B cell (primary cell): ENCODE measurements at regions not wholly inside any gene's neighbourhood (a gene's known extent, or its start where the extent isn't known, plus 50 kb on each side); places are given as distances from the start of the nearest gene placed in this dataset.

Experiments used
- ATAC-seq: fragments of 200-7000 bp; cut with Tn5 transposase; one replicate; pipeline ENCODE4 v1.10.0; 2021; ENCODE audit warnings: low read depth, mild to moderate bottlenecking, moderate number of reproducible peaks, moderate library complexity
- CTCF ChIA-PET: fragments of 350-600 bp; sonication (Branson Sonifier 250); formaldehyde crosslinking; loops from one replicate; lab custom pipeline; 2021; ENCODE audit warnings: antibody characterized with exemption, inconsistent platforms; lab: Charles Lee
- POLR2A ChIA-PET: fragments of 350-600 bp; sonication (Branson Sonifier 250); formaldehyde crosslinking; loops from one replicate; lab custom pipeline; 2021; ENCODE audit warnings: antibody characterized with exemption; lab: Charles Lee
- DNase-seq: peaks from one replicate; pipeline ENCODE4 v3.0.0; 2013
- H2AFZ ChIP-seq: 2 replicates; pipeline ENCODE4 v1.6.1; 2012; ENCODE audit warnings: mild to moderate bottlenecking, low read depth, low read length; ENCODE audit not compliant: insufficient read depth, poor library complexity, severe bottlenecking
- H3K27ac ChIP-seq, 2 donors: 1 replicate in 1 of 2; 2 replicates in 1 of 2; pipeline ENCODE4 v1.5.1; 2012 to 2013; ENCODE audit warnings: low read length in 2 of 2, mild to moderate bottlenecking in 2 of 2, moderate library complexity in 1 of 2
- H3K27me3 ChIP-seq, 4 experiments: fragments of 200-600 bp in 1 of 4; sonication (generic) in 1 of 4; replicated peaks in 1 of 4; 1 replicate in 2 of 4; 2 replicates in 2 of 4; pipeline versions ENCODE4 v1.6.1 to v1.7.0; 2013 to 2016; ENCODE audit warnings: low read length in 3 of 4, mild to moderate bottlenecking in 2 of 4, mixed read lengths in 1 of 4, moderate library complexity in 1 of 4; ENCODE audit not compliant: insufficient read depth in 4 of 4, control insufficient read depth in 3 of 4; ENCODE audit errors: control extremely low read depth in 1 of 4
- H3K36me3 ChIP-seq, 2 experiments: replicated peaks in 1 of 2; 1 replicate in 1 of 2; 2 replicates in 1 of 2; pipeline versions ENCODE4 v1.6.1 to v1.7.1; 2013; ENCODE audit warnings: low read length in 1 of 2; ENCODE audit not compliant: insufficient read depth in 2 of 2, control insufficient read depth in 1 of 2; ENCODE audit errors: control extremely low read depth in 1 of 2, extremely low read depth in 1 of 2
- H3K4me1 ChIP-seq, 2 donors: fragments of 200-600 bp in 1 of 2; sonication (generic) in 1 of 2; 1 replicate in 1 of 2; 2 replicates in 1 of 2; pipeline versions ENCODE4 v1.5.1 to v1.6.1; 2013 to 2017; ENCODE audit warnings: low read length in 2 of 2; ENCODE audit not compliant: control insufficient read depth in 2 of 2, insufficient read depth in 2 of 2
- H3K4me2 ChIP-seq: replicated peaks from 2 replicates; pipeline ENCODE3; 2012; ENCODE audit warnings: mild to moderate bottlenecking, low read depth, low read length; ENCODE audit not compliant: poor library complexity, severe bottlenecking
- H3K4me3 ChIP-seq, 5 experiments: fragments of 200-600 bp in 1 of 5; sonication (generic) in 1 of 5; 1 replicate in 3 of 5; 2 replicates in 2 of 5; pipeline versions ENCODE4 v1.5.1 to v1.7.0; 2011 to 2016; ENCODE audit warnings: low read length in 4 of 5, mild to moderate bottlenecking in 4 of 5, low read depth in 2 of 5, control low read depth in 1 of 5, moderate library complexity in 1 of 5; ENCODE audit not compliant: insufficient read depth in 1 of 5; ENCODE audit errors: control extremely low read depth in 1 of 5, extremely low read depth in 1 of 5
- H3K79me2 ChIP-seq: fragments of 200-600 bp; sonication (generic); one replicate; pipeline ENCODE4 v1.6.0; 2016; ENCODE audit warnings: low read length; ENCODE audit not compliant: control insufficient read depth, insufficient read depth
- H3K9ac ChIP-seq: fragments of 200-600 bp; sonication (generic); 2 replicates; pipeline ENCODE4 v1.6.1; 2017; ENCODE audit warnings: mild to moderate bottlenecking, low read length, moderate library complexity
- H3K9me3 ChIP-seq, 3 donors: one replicate each; pipeline versions ENCODE4 v1.6.1 to v1.7.1; 2013; ENCODE audit warnings: low read length in 2 of 3; ENCODE audit not compliant: control insufficient read depth in 2 of 3, insufficient read depth in 1 of 3; ENCODE audit errors: control extremely low read depth in 1 of 3
- H4K20me1 ChIP-seq: 2 replicates; pipeline ENCODE4 v1.6.0; 2012; ENCODE audit warnings: mild to moderate bottlenecking, low read length; ENCODE audit not compliant: insufficient read depth, control insufficient read depth, poor library complexity, severe bottlenecking
- H3K27ac Mint-ChIP-seq: one replicate; pipeline ENCODE4 v1.8.0; 2021; ENCODE audit warnings: mixed read lengths
- H3K27me3 Mint-ChIP-seq: one replicate; pipeline ENCODE4 v1.8.0; 2021; ENCODE audit warnings: mixed read lengths
- H3K4me1 Mint-ChIP-seq: one replicate; pipeline ENCODE4 v1.8.0; 2021; ENCODE audit warnings: mixed read lengths
- H3K4me3 Mint-ChIP-seq: one replicate; pipeline ENCODE4 v1.8.0; 2021; ENCODE audit warnings: mixed read lengths
- H3K9me3 Mint-ChIP-seq: one replicate; pipeline ENCODE4 v1.8.0; 2022; ENCODE audit warnings: mixed read lengths; ENCODE audit not compliant: insufficient read depth
- EZH2 ChIP-seq: IDR thresholded peaks from 2 replicates; pipeline ENCODE4 v1.6.1; 2012; ENCODE audit warnings: borderline replicate concordance, low read depth, mild to moderate bottlenecking, moderate library complexity, low read length; ENCODE audit not compliant: insufficient read depth, poor library complexity, severe bottlenecking
- WGBS: methylation state at CpG from one replicate; pipeline ENCODE4 v1.1.5; 2013; ENCODE audit warnings: missing lambda C conversion rate; ENCODE audit not compliant: insufficient coverage; 5-methylcytosine and 5-hydroxymethylcytosine counted together
- intact Hi-C: fragments of 100-400 bp; cut with micrococcal nuclease; formaldehyde crosslinking; loops from one replicate; pipeline ENCODE4 v1.10.0; 2022
- TF ChIP-seq, protein P1 (sequence below): fragments of 200-600 bp; IDR thresholded peaks from one replicate; pipeline ENCODE4 v1.8.0; 2022; ENCODE audit warnings: antibody characterized with exemption, mild to moderate bottlenecking

DNA sequence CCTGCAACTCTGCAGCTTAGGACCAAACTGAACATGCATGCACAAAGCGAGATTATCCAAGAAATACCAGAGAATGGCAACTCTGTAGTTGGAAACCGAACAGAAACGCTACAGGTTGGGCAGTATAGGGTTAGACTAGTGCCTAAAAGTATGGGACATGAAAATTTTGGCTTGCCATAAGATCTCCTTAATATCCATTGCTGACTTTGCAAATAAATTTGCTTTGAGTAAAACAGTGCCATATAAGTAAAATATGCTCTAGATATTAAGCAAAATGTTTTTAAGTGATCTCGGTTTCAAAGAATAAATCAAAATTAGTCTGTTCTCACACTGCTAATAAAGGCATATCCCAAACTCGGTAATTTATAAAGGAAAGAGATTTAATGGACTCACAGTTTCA lies 456.0 kb downstream of the PRDM9 start:
- POLR2A ChIA-PET, result no interaction called here
- Histone ChIP-seq H3K9me3 (no peaks in the 10 kb centered on the region), H3K27me3 (no peaks in the 10 kb centered on the region), H3K4me3 (no peak overlapping the region), H3K4me1 (no peaks in the 10 kb centered on the region), H3K27ac (no peak overlapping the region), H4K20me1 (no peaks in the 10 kb centered on the region), H3K9ac (no peak overlapping the region), H3K36me3 (no peaks in the 10 kb centered on the region), H2AFZ (no peak overlapping the region), H3K4me2 (no peak overlapping the region), H3K79me2 (no peaks in the 10 kb centered on the region)
- WGBS, result 82% methylated on average over 3 of the region's 5 CpGs
- Mint-ChIP-seq H3K9me3 (peaks cover 6% of the 10 kb centered on the region), H3K4me3 (no peak overlapping the region), H3K4me1 (no peaks in the 10 kb centered on the region), H3K27ac (no peak overlapping the region), H3K27me3 (no peaks in the 10 kb centered on the region)
- ATAC-seq (no peak), DNase-seq (no peak)
- CTCF ChIA-PET, result no interaction called here
- no peak for TF ChIP-seq EZH2
- TF ChIP-seq, protein P1, sequence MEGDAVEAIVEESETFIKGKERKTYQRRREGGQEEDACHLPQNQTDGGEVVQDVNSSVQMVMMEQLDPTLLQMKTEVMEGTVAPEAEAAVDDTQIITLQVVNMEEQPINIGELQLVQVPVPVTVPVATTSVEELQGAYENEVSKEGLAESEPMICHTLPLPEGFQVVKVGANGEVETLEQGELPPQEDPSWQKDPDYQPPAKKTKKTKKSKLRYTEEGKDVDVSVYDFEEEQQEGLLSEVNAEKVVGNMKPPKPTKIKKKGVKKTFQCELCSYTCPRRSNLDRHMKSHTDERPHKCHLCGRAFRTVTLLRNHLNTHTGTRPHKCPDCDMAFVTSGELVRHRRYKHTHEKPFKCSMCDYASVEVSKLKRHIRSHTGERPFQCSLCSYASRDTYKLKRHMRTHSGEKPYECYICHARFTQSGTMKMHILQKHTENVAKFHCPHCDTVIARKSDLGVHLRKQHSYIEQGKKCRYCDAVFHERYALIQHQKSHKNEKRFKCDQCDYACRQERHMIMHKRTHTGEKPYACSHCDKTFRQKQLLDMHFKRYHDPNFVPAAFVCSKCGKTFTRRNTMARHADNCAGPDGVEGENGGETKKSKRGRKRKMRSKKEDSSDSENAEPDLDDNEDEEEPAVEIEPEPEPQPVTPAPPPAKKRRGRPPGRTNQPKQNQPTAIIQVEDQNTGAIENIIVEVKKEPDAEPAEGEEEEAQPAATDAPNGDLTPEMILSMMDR, result no peak
- intact Hi-C loops, result no loop called here

DNA sequence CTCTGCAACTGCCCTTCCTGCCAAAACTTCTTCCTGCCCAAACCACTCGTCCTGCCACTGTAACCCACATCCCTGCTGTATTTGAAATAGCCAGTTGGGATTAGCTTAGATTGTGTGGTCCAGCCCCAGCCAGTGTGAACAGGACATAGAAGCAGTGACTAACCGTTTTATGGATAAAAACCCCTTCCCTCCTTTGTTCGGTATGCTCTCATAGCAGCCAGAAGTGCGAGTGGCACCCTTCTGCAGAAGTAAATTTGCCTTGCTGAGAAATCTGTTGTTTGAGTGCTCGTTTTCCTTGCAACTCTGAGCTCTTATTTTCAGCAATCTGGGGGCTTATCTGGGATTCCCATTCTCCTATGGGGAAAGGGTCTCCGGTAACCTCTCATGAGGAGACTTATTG lies 470.0 kb downstream of the PRDM9 start:
- no peak for TF ChIP-seq EZH2
- TF ChIP-seq, protein P1, result no peak
- CTCF ChIA-PET, result no interaction called here
- H3K36me3 ChIP-seq, result no peaks in the 10 kb centered on the region
- POLR2A ChIA-PET, result no interaction called here
- H2AFZ ChIP-seq, result no peak overlapping the region
- no peaks in the 10 kb centered on the region for H4K20me1 ChIP-seq
- H3K4me3 Mint-ChIP-seq, result no peak overlapping the region
- no peak overlapping the region for H3K27ac Mint-ChIP-seq
- H3K9me3 Mint-ChIP-seq, result peaks cover 14% of the 10 kb centered on the region
- WGBS, result 64% methylated on average over 2 of the region's 6 CpGs
- ATAC-seq (no peak), DNase-seq (no peak)
- no peaks in the 10 kb centered on the region for H3K27me3 ChIP-seq
- H3K9ac ChIP-seq, result no peak overlapping the region
- H3K9me3 ChIP-seq, result peaks cover 0 to 16% (median 6%) of the 10 kb centered on the region in 3 donors
- H3K4me1 Mint-ChIP-seq, result no peaks in the 10 kb centered on the region
- H3K27ac ChIP-seq, result no peak overlapping the region
- no peaks in the 10 kb centered on the region for H3K4me1 ChIP-seq
- H3K27me3 Mint-ChIP-seq, result no peaks in the 10 kb centered on the region
- no peak overlapping the region for H3K4me2 ChIP-seq
- intact Hi-C loops, result no loop called here
- no peak overlapping the region for H3K4me3 ChIP-seq
- H3K79me2 ChIP-seq, result no peaks in the 10 kb centered on the region
